Thoracic aorta (tissue), 2 donors: ENCODE measurements at regions not wholly inside any gene's neighbourhood (a gene's known extent, or its start where the extent isn't known, plus 50 kb on each side); places are given as distances from the start of the nearest gene placed in this dataset.
"Not testable (repeated sequence)": the region's sequence is repeated elsewhere in the genome, so short reads cannot be mapped to it uniquely, and the experiment has no call there.

Experiments used
- ATAC-seq: fragments of 150-250 bp; one replicate; pipeline ENCODE4 v1.8.0; 2017; ENCODE audit warnings: low read depth; ENCODE audit not compliant: insufficient number of reproducible peaks, low FRiP score
- DNase-seq: peaks from one replicate; pipeline ENCODE4 v3.0.0-alpha.2; 2020; ENCODE audit warnings: low spot score
- H3K27ac ChIP-seq, 2 donors: fragments of 200-600 bp; sonication (generic); 1 replicate in 1 of 2; 2 replicates in 1 of 2; pipeline ENCODE4 v1.5.1; 2016; ENCODE audit warnings: mild to moderate bottlenecking in 2 of 2, moderate library complexity in 2 of 2
- H3K27me3 ChIP-seq: fragments of 200-600 bp; sonication (generic); replicated peaks from 2 replicates; pipeline ENCODE4 v1.6.0; 2016; ENCODE audit warnings: mild to moderate bottlenecking; ENCODE audit not compliant: insufficient read depth
- H3K36me3 ChIP-seq: fragments of 200-600 bp; sonication (generic); one replicate; pipeline ENCODE4 v1.5.1; 2016
- H3K4me1 ChIP-seq, 2 donors: fragments of 200-600 bp; sonication (generic); 1 replicate in 1 of 2; 2 replicates in 1 of 2; pipeline versions ENCODE4 v1.5.1 to v1.6.0; 2016; ENCODE audit warnings: low read depth in 2 of 2, mild to moderate bottlenecking in 1 of 2; ENCODE audit not compliant: control insufficient read depth in 1 of 2
- H3K4me3 ChIP-seq: fragments of 200-600 bp; sonication (generic); 2 replicates; pipeline ENCODE4 v1.5.1; 2016; ENCODE audit warnings: mild to moderate bottlenecking
- H3K9me3 ChIP-seq: fragments of 200-600 bp; sonication (generic); 2 replicates; pipeline ENCODE4 v1.5.1; 2016
- TF ChIP-seq, protein P1 (sequence below): fragments of 200-600 bp; sonication (generic); IDR thresholded peaks from one replicate; pipeline ENCODE4 v1.5.1; 2019; ENCODE audit warnings: antibody characterized with exemption

GRCh38 chr10:117763528-117763927, 221.0 kb downstream of the EMX2 start:
- H3K4me1 ChIP-seq: no peaks in the 10 kb centered on the region
- no peak overlapping the region for H3K4me3 ChIP-seq
- ATAC-seq: no peak
- no peaks in the 10 kb centered on the region for H3K36me3 ChIP-seq
- H3K9me3 ChIP-seq: no peaks in the 10 kb centered on the region
- H3K27me3 ChIP-seq: no peaks in the 10 kb centered on the region
- H3K27ac ChIP-seq: no peak overlapping the region
- TF ChIP-seq, protein P1, sequence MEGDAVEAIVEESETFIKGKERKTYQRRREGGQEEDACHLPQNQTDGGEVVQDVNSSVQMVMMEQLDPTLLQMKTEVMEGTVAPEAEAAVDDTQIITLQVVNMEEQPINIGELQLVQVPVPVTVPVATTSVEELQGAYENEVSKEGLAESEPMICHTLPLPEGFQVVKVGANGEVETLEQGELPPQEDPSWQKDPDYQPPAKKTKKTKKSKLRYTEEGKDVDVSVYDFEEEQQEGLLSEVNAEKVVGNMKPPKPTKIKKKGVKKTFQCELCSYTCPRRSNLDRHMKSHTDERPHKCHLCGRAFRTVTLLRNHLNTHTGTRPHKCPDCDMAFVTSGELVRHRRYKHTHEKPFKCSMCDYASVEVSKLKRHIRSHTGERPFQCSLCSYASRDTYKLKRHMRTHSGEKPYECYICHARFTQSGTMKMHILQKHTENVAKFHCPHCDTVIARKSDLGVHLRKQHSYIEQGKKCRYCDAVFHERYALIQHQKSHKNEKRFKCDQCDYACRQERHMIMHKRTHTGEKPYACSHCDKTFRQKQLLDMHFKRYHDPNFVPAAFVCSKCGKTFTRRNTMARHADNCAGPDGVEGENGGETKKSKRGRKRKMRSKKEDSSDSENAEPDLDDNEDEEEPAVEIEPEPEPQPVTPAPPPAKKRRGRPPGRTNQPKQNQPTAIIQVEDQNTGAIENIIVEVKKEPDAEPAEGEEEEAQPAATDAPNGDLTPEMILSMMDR: no peak
- no peak for DNase-seq

DNA sequence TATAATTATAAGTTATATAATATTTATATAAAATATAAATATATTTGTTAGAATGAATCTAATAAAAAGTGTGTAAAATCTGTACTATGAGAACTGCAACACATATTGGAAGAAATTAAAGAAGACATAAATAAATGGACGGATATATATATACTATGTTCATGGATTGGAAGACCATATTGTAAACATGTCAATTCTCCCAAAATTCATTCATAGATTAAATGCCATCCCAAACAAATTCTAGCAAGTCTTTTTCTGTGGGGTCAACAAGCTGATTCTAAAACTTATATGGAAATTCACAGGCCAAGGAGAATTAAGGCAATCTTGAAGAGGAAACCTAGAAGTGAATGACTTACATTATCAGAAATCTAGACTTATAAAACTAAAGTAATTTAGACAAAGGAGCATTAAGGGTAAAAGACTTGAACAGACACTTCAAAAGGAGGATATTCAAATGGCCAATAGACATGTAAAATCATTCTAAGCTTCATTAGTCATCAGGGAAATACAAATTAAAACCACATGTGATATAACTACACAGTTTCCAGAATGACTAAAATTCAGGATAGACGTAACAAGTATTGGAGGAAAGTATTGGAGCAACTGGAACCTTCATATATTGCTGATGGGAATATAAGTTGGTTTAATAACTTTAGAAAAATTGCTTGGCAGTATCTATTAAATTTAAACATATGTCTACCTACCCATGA, 225.9 kb downstream of the EMX2 start:
- TF ChIP-seq, protein P1: no peak
- H3K4me3 ChIP-seq: no peak overlapping the region
- H3K36me3 ChIP-seq: no peaks in the 10 kb centered on the region
- no peaks in the 10 kb centered on the region for H3K27me3 ChIP-seq
- H3K27ac ChIP-seq: no peak overlapping the region
- DNase-seq: no peak
- H3K9me3 ChIP-seq: no peaks in the 10 kb centered on the region
- no peaks in the 10 kb centered on the region for H3K4me1 ChIP-seq
- ATAC-seq: no peak

DNA sequence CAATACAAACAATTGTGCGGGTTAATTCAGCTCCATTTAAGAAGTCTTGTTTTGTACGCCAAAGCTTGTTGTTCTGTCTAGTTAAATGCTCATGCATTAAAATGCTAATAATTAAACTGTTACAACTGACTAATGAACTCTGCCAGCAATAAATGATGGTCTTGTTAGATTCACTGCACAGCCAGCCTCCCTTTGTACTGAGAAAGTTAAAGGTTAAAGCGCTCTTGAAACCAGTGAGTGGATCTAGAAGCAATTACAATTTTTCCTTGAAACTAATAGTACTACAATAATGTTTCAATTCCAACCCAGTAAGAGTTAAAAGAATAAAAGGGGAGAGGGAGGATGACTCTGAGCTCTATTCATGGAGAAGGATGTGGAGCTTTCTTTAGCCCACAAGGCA, 233.0 kb downstream of the EMX2 start:
- Histone ChIP-seq H3K36me3 (no peaks in the 10 kb centered on the region), H3K27me3 (no peaks in the 10 kb centered on the region), H3K27ac (no peak overlapping the region), H3K4me3 (no peak overlapping the region), H3K9me3 (no peaks in the 10 kb centered on the region), H3K4me1 (no peaks in the 10 kb centered on the region)
- ATAC-seq (no peak), DNase-seq (no peak)
- TF ChIP-seq, protein P1: no peak

GRCh38 chr10:117777222-117777621, 234.7 kb downstream of the EMX2 start:
- not testable (repeated sequence) for ATAC-seq, H3K4me3 ChIP-seq, DNase-seq, H3K27me3 ChIP-seq, H3K36me3 ChIP-seq, H3K27ac ChIP-seq, H3K4me1 ChIP-seq, H3K9me3 ChIP-seq

DNA sequence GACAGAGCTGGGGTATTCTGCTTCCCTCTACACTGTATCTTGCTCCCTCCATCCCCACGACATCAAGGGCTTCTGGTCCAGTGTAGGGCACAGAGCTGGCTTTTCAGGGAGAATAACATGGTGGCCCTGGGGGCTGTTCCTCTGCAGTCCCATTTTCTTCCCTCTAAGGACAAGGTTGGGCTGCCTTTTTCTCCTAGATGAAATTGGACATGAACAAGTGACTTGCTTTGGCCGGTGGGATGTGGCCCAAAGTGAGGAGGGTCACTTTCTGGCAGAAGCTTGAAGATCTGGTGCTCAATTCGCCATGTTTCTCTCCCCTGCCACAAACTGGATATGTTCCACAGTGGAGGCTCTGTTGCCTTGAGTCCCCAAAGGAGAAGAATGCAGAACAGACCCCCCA, 235.7 kb downstream of the EMX2 start:
- Histone ChIP-seq H3K36me3 (no peaks in the 10 kb centered on the region), H3K9me3 (no peaks in the 10 kb centered on the region), H3K27ac (no peak overlapping the region), H3K27me3 (no peaks in the 10 kb centered on the region), H3K4me1 (no peaks in the 10 kb centered on the region), H3K4me3 (no peak overlapping the region)
- TF ChIP-seq, protein P1: no peak
- ATAC-seq (no peak), DNase-seq (no peak)

GRCh38 chr10:117780411-117780810, 237.9 kb downstream of the EMX2 start:
- Histone ChIP-seq H3K9me3 (no peaks in the 10 kb centered on the region), H3K4me1 (no peaks in the 10 kb centered on the region), H3K27ac (no peak overlapping the region), H3K4me3 (no peak overlapping the region), H3K36me3 (no peaks in the 10 kb centered on the region), H3K27me3 (no peaks in the 10 kb centered on the region)
- TF ChIP-seq, protein P1: no peak
- DNase-seq (no peak), ATAC-seq (no peak)
